GM12864 (cell line): ENCODE measurements at regions not wholly inside any gene's neighbourhood (a gene's known extent, or its start where the extent isn't known, plus 50 kb on each side); places are given as distances from the start of the nearest gene placed in this dataset.

Source experiments
- DNase-seq: peaks from one replicate; pipeline ENCODE4 v3.0.0-alpha.2; 2011; ENCODE audit warnings: low read depth
- H3K4me3 ChIP-seq: 2 replicates; pipeline ENCODE4 v1.5.1; 2011; ENCODE audit warnings: mild to moderate bottlenecking, low read depth, low read length, control low read depth
- CTCF ChIP-seq: IDR thresholded peaks from 2 replicates; pipeline ENCODE4 v1.5.1; 2011; ENCODE audit warnings: low read depth, mild to moderate bottlenecking, moderate library complexity, low read length, control low read depth, inconsistent platforms; ENCODE audit errors: missing control alignments

GRCh38 chr2:140067661-140068060 is 1287.5 kb upstream of the NXPH2 start:
- no peak overlapping the region for H3K4me3 ChIP-seq
- TF ChIP-seq CTCF: no peak
- DNase-seq: no peak

GRCh38 chr2:140064243-140064642 is 1284.1 kb upstream of the NXPH2 start:
- no peak for TF ChIP-seq CTCF
- DNase-seq: no peak
- H3K4me3 ChIP-seq: no peak overlapping the region

GRCh38 chr2:140063356-140063755 is 1283.2 kb upstream of the NXPH2 start:
- TF ChIP-seq CTCF: no peak
- no peak overlapping the region for H3K4me3 ChIP-seq
- no peak for DNase-seq

- TF ChIP-seq CTCF: no peak
- no peak overlapping the region for H3K4me3 ChIP-seq
- DNase-seq: no peak
These were observed 1281.0 kb upstream of the NXPH2 start for GRCh38 chr2:140061240-140061639.

GRCh38 chr2:140057928-140058327 is 1277.7 kb upstream of the NXPH2 start:
- no peak for DNase-seq
- H3K4me3 ChIP-seq: no peak overlapping the region
- TF ChIP-seq CTCF: no peak

- no peak for TF ChIP-seq CTCF
- no peak overlapping the region for H3K4me3 ChIP-seq
- no peak for DNase-seq
These were observed 1261.6 kb upstream of the NXPH2 start for GRCh38 chr2:140041811-140042210.

GRCh38 chr2:140041239-140041638 is 1261.0 kb upstream of the NXPH2 start:
- DNase-seq: no peak
- no peak for TF ChIP-seq CTCF
- H3K4me3 ChIP-seq: no peak overlapping the region
